ENCODE measurements at regions not wholly inside any gene's neighbourhood (a gene's known extent, or its start where the extent isn't known, plus 50 kb on each side); places are given as distances from the start of the nearest gene placed in this dataset.

- Histone ChIP-seq H3K4me3 (replicated peaks in 1 of 3; ENCODE audit: insufficient read depth in 1 of 3, low read depth in 2 of 3, low read length in 3 of 3) (no peak overlapping the region), H3K27ac (ENCODE audit: extremely low read length, insufficient read depth, low read length) (no peak overlapping the region), H3K27me3 (ENCODE audit: control insufficient read depth in 1 of 2, insufficient read depth in 2 of 2, low read length in 2 of 2) (no peaks in the 10 kb centered on the region; a peak in 1 of 5 replicates), H4K20me1 (ENCODE audit: insufficient read depth, low read length) (no peaks in the 10 kb centered on the region; the same call in 1 of the 2 replicates), H3K36me3 (replicated peaks in 1 of 2; ENCODE audit: control insufficient read depth in 1 of 2, insufficient read depth in 2 of 2, low read length in 2 of 2) (no peaks in the 10 kb centered on the region), H3K9ac (ENCODE audit: insufficient read depth, low read depth, low read length) (no peak overlapping the region), H3K9me3 (ENCODE audit: low read length) (no peaks in the 10 kb centered on the region), H2AFZ (ENCODE audit: low read length) (no peak overlapping the region), H3K4me1 (ENCODE audit: insufficient read depth, low read length) (no peaks in the 10 kb centered on the region), H3K79me2 (ENCODE audit: insufficient read depth, low read length) (no peaks in the 10 kb centered on the region), H3K4me2 (ENCODE audit: low read depth, low read length) (no peak overlapping the region)
- BruUV-seq (replicated peaks) = no TSS peak
- 0% methylated on average over 3 of the region's 3 CpGs for WGBS (ENCODE audit: low lambda C conversion rate)
- DNase-seq (ENCODE audit: low spot score) = no peak
- in situ Hi-C loops (cut with HindIII; ENCODE audit: extremely low pct_ligation_motif_present, low pct_unique_long_range_greater_than_20kb) = no loop called here
- CTCF ChIA-PET (ENCODE audit: low intra/inter-chr PET ratio, low total read pairs) = no interaction called here
- no peak for FAIRE-seq
- intact Hi-C loops (cut with micrococcal nuclease; ENCODE audit: unreplicated experiment) = no loop called here
- no peak for TF ChIP-seq ZNF143 (CRISPR knock-in tag; IDR thresholded peaks at IDR 0.05)
- ATAC-seq = no peak
- POLR2A ChIA-PET = no interaction called here
These were observed 434.4 kb downstream of the TNS1 start for GRCh38 chr2:217568289-217568971.

GRCh38 chr2:217563565-217563964 lies 439.2 kb downstream of the TNS1 start:
- no peak for ATAC-seq
- H4K20me1 ChIP-seq (ENCODE audit: insufficient read depth, low read length) = no peaks in the 10 kb centered on the region; the same call in 1 of the 2 replicates
- in situ Hi-C loops (cut with HindIII; ENCODE audit: extremely low pct_ligation_motif_present, low pct_unique_long_range_greater_than_20kb) (no loop called here), intact Hi-C loops (cut with micrococcal nuclease; ENCODE audit: unreplicated experiment) (no loop called here)
- H3K36me3 ChIP-seq (replicated peaks in 1 of 2; ENCODE audit: control insufficient read depth in 1 of 2, insufficient read depth in 2 of 2, low read length in 2 of 2) = no peaks in the 10 kb centered on the region
- no peaks in the 10 kb centered on the region for H3K9me3 ChIP-seq (ENCODE audit: low read length)
- BruUV-seq (replicated peaks) = no TSS peak
- H2AFZ ChIP-seq (ENCODE audit: low read length) = no peak overlapping the region
- H3K4me1 ChIP-seq (ENCODE audit: insufficient read depth, low read length) = no peaks in the 10 kb centered on the region
- no peak for DNase-seq (ENCODE audit: low spot score)
- ChIA-PET POLR2A (no interaction called here), CTCF (ENCODE audit: low intra/inter-chr PET ratio, low total read pairs) (no interaction called here)
- H3K9ac ChIP-seq (ENCODE audit: insufficient read depth, low read depth, low read length) = no peak overlapping the region
- TF ChIP-seq MAFK (conservative IDR thresholded peaks at IDR 0.05 in 1 of 2, IDR thresholded peaks at IDR 0.05 in 1 of 2; ENCODE audit: low read length in 2 of 2) = peak; percentile 71 to 80
- peak; percentile 67 for TF ChIP-seq MAFF (IDR thresholded peaks at IDR 0.05; ENCODE audit: low read depth, low read length)
- TF ChIP-seq MTF2 (CRISPR knock-in tag; IDR thresholded peaks at IDR 0.05; ENCODE audit: borderline replicate concordance) = no peak
- no peak overlapping the region for H3K4me3 ChIP-seq (replicated peaks in 1 of 3; ENCODE audit: insufficient read depth in 1 of 3, low read depth in 2 of 3, low read length in 3 of 3)
- H3K79me2 ChIP-seq (ENCODE audit: insufficient read depth, low read length) = no peaks in the 10 kb centered on the region
- no peak for FAIRE-seq
- no peaks in the 10 kb centered on the region for H3K27me3 ChIP-seq (ENCODE audit: control insufficient read depth in 1 of 2, insufficient read depth in 2 of 2, low read length in 2 of 2)
- no peak overlapping the region for H3K4me2 ChIP-seq (ENCODE audit: low read depth, low read length)
- WGBS (ENCODE audit: low lambda C conversion rate) = 27% methylated on average over 3 of the region's 3 CpGs
- no peak overlapping the region for H3K27ac ChIP-seq (ENCODE audit: extremely low read length, insufficient read depth, low read length)
